ENCODE measurements at regions not wholly inside any gene's neighbourhood (a gene's known extent, or its start where the extent isn't known, plus 50 kb on each side); places are given as distances from the start of the nearest gene placed in this dataset.

DNA sequence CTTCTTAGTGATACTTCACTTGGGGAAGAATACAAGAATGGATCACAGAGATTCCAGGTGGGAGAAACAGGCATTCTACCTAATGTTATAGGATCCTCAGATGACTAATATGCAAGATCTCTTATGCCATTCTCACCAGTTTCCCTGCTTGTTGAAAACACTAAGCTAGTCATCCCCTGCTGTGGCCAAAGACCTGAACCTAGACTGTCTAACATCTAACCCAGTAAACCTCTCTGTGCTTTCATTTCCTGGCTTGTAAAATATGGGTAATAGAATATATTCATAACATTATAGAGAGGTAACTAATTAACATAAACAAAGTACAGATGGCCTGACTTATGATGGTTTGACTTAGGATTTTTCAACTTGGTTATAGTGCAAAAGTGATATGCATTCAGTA lies 776.3 kb downstream of the TUSC7 start:
- no peak for DNase-seq

DNA sequence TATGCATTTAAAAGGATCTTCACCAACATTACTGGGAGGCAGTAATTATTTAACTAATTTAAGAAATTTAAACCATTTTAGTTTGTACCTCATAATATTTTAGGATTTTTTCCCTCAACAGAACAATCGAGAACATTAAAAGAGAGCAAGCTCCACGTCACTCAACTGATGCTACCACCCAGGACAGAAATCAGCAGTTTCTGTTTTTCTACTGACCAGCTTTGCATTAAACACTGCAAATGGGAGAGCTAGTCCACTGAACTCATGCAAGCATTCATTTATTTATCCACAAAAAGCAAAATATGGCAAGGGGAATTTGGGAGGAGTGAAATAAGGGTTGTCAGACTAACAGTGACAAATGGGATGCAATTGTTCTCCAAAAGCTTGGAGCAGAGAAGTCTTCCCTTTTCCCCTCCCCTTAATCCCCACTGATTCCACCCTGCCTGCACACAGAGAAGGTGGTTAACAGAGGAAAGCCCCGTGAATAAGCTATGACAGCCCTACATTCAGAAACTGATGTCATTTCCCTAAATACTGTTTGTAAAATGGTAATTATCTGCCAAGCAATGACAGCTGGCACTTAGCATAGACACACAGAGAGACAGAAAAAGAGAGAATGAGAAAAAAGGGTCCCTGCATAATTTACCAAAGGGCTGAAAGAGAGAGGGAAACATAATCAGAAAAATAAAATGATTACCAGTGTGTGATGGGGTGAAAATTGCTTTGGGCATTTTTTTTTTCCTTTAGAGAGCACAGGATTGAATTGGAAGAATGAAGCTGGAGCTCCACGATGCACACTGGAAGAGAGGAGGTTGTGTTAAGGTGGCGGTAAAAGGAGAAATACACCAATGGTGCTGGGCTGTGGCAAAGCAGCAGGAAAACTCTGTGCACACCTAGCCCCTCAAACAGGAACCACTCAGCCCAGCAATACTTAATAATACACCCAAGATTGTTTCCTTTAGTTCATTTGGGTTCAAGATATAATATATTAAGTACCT lies 777.4 kb downstream of the TUSC7 start:
- no peak for DNase-seq

DNA sequence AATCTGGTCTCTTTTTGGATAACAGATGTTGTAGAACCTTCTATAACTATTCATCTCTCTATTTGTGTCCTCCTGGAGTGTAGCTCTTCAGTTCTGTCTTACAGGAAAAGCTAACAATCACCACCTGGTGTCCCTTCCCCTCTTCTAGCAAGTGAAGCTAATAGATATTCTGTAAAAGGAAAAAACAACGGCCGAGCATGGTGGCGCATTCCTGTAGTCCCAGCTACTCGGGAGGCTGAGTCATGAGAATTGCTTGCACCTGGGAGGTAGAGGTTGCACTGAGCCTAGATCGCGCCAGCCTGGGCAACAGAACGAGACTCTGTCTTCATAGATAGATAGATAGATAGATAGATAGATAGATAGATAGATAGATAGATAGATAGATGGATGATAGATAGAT lies 779.4 kb downstream of the TUSC7 start:
- DNase-seq = no peak

DNA sequence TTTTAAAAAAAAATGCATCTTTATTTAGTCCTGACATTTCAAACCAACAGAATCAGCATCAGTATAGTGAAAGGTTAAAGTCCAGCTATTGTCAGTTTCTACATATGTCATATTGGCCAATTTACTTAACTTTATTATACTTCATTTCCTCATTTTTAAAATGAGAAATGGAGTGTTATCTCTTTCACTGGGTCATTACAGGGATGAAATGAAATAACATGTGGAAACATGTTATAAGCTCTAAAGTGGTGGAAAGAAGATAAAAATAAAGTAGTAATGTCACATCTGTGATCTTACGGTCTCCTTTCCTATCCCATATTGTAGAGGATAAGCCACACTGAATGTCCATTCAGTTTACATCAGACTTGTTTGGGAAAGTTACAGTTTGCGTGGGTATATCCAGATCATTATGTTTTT lies 780.1 kb downstream of the TUSC7 start:
- DNase-seq = no peak

DNA sequence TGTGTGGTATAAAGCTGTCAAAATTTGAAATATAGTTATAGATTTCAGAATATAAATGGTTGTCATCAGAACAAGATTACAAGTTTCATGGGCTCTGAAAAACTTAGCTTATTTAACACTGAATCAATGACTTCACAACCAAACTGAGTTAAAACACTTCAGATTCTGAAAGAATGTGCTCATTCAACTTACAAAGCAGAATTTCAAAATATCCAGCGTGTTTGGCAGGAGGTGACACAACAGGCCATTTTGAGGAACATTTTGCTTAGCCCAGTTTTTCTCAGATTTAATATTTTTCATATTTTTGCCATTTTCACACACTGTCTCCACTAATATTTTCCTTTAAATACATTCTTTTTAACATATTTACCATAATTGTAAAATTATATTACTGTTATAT lies 781.1 kb downstream of the TUSC7 start:
- DNase-seq = no peak

DNA sequence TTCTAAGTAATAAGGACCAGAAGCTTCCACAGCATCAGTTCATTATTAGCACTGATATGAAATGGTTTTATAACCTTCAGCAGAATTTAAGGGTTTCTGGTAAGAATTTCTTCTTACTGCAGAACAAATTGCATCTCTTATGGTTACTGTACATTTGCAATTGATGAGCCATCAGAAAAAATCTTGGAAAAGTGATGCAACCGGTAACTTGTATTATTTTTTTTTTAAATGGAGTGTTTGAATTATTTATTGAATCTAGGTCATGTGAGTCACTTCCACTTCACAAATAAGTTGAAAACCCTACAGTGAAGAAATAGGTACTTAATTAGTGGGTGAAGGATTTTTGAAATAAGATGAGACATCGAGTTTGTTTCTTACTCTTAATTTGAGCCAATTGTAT lies 786.0 kb downstream of the TUSC7 start:
- no peak for DNase-seq

DNA sequence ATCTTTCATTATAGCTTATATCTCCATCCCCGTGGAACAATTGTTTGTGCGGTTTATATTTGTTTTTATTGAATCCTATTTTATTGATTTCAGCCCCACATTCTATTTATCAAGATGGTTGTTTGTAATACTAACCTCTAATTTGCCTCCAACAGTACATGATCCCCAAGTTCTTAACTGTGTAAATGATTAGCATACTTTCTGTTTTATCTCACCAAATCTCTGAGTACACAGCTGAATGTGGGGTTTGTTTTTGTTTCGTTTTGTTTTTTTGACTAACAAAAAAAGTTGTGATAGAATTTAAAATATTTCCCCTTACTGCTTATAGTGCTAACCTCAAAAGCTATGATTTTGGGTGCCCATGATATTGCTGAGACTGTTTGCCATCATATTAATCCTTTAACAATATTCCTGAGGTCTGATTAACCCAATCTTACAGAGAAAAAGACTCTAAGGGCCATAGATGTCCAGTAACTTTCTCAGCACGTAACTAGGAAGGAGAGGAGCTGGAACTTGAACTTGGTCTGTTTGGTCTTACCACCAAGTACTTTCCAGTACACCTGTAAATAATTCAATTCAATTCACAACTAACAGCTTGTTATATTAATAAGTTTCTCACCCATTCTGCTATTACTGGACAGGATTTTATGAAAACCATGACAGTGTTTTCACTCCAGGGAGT lies 789.8 kb downstream of the TUSC7 start:
- no peak for DNase-seq

DNA sequence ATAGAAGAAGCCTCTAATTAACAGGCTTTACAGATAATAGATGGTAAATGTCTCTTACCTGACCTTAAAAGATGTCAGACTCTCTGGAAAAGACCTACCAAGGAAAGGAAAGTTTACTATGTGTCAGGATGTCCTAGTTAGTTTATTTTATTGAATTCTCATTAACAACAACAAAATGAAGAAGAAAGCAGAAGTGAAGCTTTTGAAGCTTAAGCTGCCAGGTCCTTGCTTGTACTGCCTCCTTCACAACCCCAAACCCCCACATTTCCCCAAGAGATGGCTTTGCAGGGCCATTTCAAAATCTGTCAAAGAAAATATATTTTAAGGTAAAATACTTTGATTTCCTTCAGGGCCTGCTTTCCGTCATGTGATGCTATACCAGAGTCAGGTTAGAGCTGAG lies 798.4 kb downstream of the TUSC7 start:
- no peak for DNase-seq

DNA sequence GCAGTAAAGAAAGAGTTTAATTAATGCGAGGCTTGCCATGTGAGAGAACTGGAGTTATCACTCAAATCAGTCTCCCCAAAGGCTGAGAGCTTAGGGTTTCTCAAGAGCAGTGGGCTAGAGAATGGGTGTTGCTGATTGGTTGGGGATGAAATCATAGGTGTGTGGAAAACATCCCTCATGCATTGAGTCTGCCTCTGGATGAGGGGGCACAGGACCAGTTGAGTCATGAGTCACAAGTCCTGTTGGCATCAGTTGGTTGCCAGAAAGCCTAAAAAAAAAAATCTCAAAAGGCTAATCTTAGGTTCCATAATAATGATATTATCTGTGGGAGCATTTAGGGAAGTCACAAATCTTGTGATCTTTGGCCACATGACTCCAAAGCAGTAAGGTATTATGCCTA lies 800.3 kb downstream of the TUSC7 start:
- no peak for DNase-seq

DNA sequence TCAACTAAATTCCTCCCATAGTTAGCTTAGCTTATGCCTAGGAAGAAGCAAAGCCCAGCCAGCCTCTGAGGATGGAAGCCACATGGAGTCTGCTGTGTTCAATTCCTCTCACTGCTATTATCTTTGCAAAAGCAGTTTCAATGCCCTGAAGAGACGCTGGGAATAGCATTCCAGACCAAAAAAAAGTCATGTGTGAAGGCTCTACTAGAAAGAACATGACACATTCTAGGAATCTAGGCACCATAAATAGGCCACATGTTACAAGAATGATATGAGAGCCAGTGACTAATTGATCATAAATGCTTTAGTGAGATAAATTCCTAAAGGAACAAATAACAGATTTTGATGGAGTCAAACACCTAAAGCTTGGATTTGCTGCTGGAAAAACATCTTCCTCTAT lies 800.8 kb downstream of the TUSC7 start:
- no peak for DNase-seq

DNA sequence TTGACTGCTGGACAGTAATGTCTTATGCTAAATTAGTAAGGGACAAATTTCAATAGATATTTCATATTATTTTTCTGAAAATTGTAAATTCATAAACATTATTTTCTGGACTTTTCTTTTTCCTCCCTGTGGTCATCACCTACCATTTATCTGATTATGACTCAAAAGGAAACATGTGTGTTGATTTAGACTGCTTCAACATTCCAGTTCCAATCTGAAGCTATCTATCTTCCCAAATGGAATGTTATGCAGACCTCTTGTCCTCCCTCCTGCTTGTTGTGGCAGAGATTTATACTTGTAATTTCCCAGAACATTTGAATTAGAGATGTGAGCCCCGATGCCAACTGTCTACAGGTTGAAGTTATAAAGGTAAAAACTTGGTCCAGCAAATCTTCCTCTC lies 803.4 kb downstream of the TUSC7 start:
- no peak for DNase-seq

DNA sequence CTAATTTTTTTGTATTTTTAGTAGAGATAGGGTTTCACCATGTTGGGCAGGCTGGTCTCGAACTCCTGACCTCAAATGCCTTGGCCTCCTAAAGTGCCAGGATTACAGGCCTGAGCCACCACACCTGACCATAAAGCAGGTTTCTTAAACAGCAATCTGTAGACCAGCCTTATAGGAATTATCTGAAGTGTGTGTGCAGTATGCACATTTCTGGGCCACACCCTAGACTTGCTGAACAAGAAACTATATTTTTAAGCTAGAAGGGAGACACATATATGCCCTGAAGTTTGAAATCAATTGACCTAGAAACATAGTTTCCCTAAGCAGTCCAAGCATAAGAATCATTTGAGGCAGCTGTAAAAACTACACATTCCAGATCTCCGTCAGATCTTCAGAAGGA lies 805.7 kb downstream of the TUSC7 start:
- no peak for DNase-seq

DNA sequence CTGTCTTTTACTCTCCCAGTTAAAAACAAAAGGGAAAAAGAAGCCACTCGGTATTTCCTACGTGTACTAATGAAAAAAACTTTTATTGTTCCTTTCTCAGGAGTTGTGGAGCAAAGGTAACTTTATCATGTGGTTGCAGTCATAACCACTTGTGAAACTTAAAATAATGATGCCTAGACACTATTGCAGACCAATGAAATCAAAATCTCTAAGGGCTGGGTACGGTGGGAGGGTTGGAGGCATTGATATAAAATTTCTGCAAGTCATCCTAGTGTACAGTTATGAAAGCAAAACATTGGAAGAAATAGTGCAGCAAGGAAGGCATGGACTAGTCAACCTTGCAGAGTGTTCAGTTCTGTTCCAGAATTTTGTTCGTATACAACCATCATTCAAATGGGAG lies 808.8 kb downstream of the TUSC7 start:
- DNase-seq = no peak

DNA sequence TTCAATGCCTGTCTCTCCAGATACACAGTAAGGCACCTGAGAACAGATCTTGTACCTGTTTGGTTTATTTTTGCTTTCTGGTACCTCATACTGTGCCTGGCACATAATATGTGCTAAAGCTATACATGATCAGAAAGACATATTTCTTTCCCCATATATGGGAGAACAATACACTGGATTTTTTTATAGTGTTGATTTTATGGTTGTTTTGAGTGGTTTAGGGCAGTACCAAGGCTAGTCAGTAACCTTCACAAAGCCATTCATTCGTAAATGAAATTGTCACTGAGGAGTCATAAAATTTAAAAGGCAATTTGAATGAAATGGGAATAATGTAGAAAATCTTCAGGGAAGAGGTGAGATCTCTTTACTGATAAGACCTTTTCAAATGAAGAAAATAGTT lies 810.2 kb downstream of the TUSC7 start:
- DNase-seq = no peak

DNA sequence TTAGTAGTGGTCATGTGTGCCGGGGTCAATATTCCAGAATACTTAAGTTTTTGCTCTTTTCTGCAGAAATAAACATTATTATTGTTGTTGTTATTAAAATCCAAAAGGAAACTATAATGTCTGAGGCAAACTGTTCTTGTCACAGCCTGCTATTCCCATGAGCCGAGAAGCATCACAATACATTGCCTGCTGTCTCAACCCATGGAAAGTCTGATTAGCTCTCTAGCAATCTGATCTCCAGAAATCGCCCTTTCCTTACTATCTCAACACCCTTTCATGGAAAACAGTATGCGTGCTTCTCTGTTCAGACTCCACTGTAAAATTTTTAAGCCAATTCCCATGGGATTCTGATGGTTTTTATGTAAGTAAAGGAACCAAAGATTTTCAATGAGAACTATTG lies 811.0 kb downstream of the TUSC7 start:
- no peak for DNase-seq

DNA sequence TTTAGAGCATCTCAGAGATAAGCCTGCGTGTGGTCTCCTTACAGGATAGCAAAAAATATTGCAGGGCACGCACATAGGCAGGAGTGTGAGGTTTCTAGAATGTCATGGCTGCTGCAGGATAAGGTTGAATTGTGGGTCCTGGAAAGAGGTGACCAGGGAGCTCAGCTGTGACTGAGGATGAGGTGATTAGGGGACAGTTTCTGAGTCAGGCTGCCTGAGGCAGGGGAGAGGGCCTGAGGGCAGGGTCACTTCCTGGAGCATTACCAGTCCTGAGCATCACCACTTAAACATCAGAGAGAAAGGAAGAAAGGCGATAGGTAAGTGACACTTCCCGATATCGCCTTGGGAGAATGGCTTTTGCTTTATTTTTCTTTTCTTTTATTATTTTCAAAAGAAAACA lies 813.8 kb downstream of the TUSC7 start:
- DNase-seq = no peak

DNA sequence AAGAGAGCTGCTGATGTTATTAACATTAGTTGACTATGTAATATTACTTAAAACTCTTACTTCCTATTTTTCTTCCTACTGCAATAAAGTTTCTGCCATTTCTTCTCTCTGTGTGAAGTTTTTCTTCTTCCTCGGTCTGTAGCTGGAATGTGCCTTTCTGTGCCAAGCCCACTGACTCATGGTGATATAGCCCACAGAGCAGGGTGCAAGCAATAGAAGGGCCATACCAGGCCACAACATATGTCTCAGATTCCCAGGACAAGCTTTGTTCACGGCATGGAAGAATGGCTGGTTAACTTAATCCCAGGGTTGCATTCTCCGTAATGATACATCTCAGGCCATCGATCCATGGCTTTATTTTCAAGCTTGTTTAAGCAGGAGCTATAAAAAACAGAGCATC lies 815.3 kb downstream of the TUSC7 start:
- no peak for DNase-seq

DNA sequence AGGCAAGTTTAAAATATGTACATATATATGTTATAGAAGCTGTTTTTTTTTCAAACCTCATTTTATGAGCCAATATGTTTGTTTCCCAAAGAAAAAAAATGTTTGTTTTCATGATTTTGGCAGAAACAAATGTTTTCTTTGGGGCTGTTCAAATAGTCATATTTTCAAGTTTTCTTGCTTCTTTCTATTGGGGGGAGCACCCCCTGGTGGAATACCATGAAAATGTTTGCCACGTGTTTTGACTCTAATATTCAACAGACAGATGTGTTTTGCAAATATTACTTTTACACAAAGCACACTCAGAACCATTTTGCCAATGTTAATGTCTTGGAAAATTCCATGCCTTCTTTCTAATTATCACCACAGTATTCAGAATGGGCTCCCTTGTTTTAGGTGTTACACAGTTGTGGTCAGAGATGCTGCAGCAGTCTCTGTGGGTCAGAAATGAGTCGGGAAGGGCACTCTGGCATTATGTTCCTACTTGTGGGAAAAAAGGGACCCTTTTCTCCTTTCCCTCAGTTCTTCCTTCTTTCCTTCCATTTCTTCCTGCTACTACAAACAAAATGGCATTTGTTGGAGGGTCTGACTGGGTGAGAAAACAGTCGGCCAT lies 817.0 kb downstream of the TUSC7 start:
- no peak for DNase-seq

DNA sequence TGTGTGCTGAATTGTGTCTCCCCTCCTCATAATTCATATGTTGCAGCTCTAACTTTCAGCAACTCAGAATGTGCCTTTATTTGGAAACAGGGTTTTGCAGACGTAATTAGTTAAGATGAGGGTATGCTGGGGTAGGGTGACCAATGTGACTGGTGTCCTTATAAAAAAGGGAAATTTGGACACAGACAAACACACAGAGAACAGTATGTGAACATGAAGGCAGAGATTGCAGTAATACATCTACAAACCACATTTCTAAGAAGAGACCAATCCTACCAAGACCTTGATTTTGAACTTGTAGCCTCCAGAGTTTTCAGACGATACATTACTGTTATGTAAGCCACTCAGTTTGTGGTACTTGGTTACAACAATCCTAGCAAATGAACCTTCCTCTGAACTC lies 817.8 kb downstream of the TUSC7 start:
- DNase-seq = no peak

DNA sequence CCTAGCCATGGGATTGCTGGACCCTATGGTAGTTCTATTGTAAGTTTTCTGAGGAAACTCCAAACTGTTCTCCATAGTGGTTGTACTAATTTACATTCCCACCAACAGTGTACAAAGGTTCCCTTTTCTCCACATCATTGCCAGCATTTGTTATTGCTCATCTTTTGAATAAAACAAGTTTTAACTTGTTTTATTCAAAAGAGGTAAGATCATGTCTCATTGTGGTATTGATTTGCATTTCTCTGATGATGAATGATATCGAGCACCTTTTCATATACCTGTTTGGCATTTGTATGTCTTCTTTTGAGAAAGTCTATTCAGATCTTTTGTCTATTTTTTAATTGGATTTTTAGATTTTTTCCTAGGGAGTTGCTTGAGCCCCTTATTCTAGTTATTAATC lies 819.1 kb downstream of the TUSC7 start:
- no peak for DNase-seq

DNA sequence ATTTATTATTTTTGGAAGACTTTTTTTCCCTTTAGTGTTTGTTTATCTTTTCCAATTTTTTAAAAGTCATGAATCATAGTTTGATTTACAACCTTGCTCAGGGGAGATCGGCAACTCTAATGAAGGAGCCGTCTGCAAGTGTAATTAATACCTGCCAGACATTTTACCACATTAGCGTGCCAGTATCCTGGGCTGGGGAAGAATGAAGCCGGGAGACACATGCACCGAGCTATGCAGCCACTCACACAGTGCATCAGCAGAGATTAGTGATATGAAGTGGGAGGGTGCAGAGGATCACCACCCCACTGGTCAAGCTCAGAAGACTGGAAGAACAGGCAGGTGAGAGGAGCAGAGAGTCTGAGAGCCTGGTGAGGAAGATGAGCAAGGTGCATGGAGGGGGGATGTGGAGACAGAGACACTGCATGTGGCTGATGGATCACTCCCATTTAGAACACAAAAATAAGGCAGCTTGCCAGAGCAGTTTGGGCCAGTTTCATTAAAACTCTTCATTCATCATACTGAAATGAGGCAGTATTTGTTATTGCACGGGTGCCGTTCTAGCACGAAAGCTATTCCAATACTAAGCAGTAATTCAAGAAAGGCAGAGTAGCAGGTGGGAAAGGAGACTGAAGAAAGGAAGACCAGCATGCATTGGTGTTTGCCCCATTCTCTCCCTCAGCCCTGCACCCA lies 821.6 kb downstream of the TUSC7 start:
- no peak for DNase-seq

DNA sequence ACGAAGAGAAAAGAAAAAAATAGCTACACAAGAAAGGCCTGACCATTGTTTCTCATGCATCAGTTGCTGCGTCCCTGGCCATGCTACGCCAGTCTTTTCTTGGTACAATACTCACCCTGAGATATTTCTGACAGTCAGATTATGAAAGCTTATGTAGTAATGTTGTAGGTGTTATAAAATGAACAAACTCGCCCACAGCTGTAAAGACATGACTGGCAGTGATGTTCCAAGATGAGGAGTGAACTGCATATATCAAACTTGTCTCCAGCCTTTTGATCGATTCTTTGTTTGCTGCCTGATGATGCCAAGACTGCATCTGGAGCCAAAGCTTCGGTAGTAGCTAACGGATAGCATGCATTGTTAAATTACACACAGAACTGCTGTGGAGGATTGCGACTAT lies 822.7 kb downstream of the TUSC7 start:
- DNase-seq = no peak

DNA sequence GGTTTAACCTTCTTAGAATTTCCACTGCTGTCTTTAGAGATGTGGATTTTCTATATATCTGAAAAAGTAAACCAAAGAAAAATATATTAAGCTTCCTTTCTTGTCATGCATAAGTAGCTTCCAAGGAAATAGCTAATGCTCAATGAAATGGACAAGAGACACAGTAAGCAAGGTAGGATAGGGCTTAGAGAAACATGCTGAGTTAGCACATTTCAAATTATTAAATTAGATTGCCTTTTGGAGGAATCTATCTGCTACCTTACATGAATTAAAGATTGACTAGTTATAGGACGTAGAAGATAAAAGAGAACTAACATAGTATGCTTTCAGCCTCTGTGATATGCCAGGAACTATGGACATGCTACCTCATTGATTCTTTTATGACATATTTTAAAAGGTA lies 824.6 kb downstream of the TUSC7 start:
- DNase-seq = no peak
